ENCODE measurements at regions not wholly inside any gene's neighbourhood (a gene's known extent, or its start where the extent isn't known, plus 50 kb on each side); places are given as distances from the start of the nearest gene placed in this dataset.

DNA sequence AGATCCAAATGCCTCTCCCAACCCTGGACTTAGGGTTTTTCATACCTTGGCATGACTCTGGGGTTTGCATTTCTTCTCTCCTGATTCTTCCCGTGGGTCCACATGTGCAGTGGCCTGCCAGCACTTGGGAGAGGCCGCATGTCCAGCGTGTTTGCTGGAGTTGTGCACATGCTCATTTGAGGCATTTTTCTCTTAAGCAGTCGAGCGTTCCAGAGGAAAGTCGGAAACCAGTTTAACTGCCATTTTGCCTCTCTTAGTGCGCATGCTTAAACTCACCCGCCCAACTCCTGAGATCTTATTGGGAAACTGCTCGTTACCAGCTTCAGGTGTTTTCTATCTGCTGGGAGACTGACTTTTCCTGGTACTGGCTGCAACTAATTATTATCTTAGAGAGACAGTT lies 888.4 kb upstream of the PHF14 start:
- Histone ChIP-seq H3K9ac (ENCODE audit: extremely low read depth, low read length, poor library complexity, severe bottlenecking) (no peak overlapping the region), H3K4me1 (ENCODE audit: control insufficient read depth, insufficient read depth, low read length) (no peaks in the 10 kb centered on the region), H3K27ac (ENCODE audit: low read depth, low read length) (no peak overlapping the region), H3K36me3 (ENCODE audit: control insufficient read depth, insufficient read depth, low read length) (no peaks in the 10 kb centered on the region), H3K9me3 (ENCODE audit: control insufficient read depth, low read length) (no peaks in the 10 kb centered on the region), H3K27me3 (ENCODE audit: control insufficient read depth, insufficient read depth, low read length, poor library complexity, severe bottlenecking) (no peaks in the 10 kb centered on the region), H3K4me3 (ENCODE audit: low read length) (no peak overlapping the region)
- no peaks in the 10 kb centered on the region for H3K27me3 Mint-ChIP-seq (ENCODE audit: insufficient read depth)
- TF ChIP-seq, protein P1, sequence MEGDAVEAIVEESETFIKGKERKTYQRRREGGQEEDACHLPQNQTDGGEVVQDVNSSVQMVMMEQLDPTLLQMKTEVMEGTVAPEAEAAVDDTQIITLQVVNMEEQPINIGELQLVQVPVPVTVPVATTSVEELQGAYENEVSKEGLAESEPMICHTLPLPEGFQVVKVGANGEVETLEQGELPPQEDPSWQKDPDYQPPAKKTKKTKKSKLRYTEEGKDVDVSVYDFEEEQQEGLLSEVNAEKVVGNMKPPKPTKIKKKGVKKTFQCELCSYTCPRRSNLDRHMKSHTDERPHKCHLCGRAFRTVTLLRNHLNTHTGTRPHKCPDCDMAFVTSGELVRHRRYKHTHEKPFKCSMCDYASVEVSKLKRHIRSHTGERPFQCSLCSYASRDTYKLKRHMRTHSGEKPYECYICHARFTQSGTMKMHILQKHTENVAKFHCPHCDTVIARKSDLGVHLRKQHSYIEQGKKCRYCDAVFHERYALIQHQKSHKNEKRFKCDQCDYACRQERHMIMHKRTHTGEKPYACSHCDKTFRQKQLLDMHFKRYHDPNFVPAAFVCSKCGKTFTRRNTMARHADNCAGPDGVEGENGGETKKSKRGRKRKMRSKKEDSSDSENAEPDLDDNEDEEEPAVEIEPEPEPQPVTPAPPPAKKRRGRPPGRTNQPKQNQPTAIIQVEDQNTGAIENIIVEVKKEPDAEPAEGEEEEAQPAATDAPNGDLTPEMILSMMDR (conservative IDR thresholded peaks at IDR 0.05), result no peak
- no peaks in the 10 kb centered on the region for H3K9me3 Mint-ChIP-seq
- H3K4me3 Mint-ChIP-seq, result no peak overlapping the region
- 93 to 94% methylated on average over 7 to 9 of the region's 9 CpGs for WGBS, 2 experiments (ENCODE audit: insufficient coverage in 1 of 2, insufficient read length in 1 of 2)
- peaks cover 13% of the 10 kb centered on the region for H3K4me1 Mint-ChIP-seq
- no peak for DNase-seq
- no peak overlapping the region for H3K27ac Mint-ChIP-seq
- no peaks in the 10 kb centered on the region for H3K36me3 Mint-ChIP-seq (ENCODE audit: low read depth)

DNA sequence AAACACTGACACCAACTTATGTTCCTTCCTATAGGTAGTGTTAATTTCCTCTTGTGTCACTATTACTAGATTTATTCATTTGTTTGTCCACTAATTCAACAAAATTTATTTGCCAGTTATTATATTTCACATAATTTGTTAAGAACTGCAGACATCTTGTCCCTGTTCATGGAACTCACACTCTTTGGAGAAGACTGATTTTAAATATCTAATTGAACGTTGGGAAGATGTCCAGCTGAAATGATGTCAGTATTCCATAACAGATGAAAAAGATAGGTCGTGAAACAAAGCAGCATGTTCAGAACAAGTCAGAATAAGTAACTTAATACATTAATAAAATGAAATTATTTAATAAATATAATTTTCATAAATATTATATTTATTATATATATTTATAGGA lies 873.1 kb upstream of the PHF14 start:
- no peak for DNase-seq
- Mint-ChIP-seq H3K4me1 (no peaks in the 10 kb centered on the region), H3K9me3 (no peaks in the 10 kb centered on the region), H3K27ac (no peak overlapping the region), H3K27me3 (ENCODE audit: insufficient read depth) (no peaks in the 10 kb centered on the region), H3K36me3 (ENCODE audit: low read depth) (no peaks in the 10 kb centered on the region), H3K4me3 (no peak overlapping the region)
- Histone ChIP-seq H3K27me3 (ENCODE audit: control insufficient read depth, insufficient read depth, low read length, poor library complexity, severe bottlenecking) (no peaks in the 10 kb centered on the region), H3K4me3 (ENCODE audit: low read length) (no peak overlapping the region), H3K9me3 (ENCODE audit: control insufficient read depth, low read length) (no peaks in the 10 kb centered on the region), H3K9ac (ENCODE audit: extremely low read depth, low read length, poor library complexity, severe bottlenecking) (no peak overlapping the region), H3K4me1 (ENCODE audit: control insufficient read depth, insufficient read depth, low read length) (no peaks in the 10 kb centered on the region), H3K36me3 (ENCODE audit: control insufficient read depth, insufficient read depth, low read length) (no peaks in the 10 kb centered on the region), H3K27ac (ENCODE audit: low read depth, low read length) (no peak overlapping the region)
- TF ChIP-seq, protein P1 (conservative IDR thresholded peaks at IDR 0.05), result no peak
- WGBS, 2 experiments (ENCODE audit: insufficient coverage in 1 of 2, insufficient read length in 1 of 2), result 80 to 100% methylated on average over 1 to 2 of the region's 2 CpGs

DNA sequence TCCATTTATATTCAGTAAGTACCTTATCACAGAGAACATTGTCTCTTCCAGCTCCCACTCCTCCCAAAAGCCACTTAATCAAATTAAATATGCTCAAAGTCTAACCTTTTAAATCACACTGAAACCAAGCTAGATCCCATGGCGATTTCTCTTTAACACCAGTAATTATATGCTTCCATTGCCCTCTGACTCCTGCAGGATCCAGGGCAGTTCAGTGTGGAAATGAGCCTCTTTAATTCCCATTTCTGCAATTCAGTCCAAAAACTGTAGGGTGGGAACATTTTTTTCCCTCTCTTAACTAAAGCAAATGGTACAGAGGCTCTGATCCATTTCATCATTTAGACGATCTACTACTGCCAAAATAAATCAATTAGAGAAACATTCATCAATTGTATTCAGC lies 872.3 kb upstream of the PHF14 start:
- H3K9me3 Mint-ChIP-seq, result no peaks in the 10 kb centered on the region
- WGBS, 2 experiments (ENCODE audit: insufficient coverage in 1 of 2, insufficient read length in 1 of 2), result 91 to 100% methylated on average over 1 to 2 of the region's 2 CpGs
- H3K27me3 Mint-ChIP-seq (ENCODE audit: insufficient read depth), result no peaks in the 10 kb centered on the region
- no peaks in the 10 kb centered on the region for H3K27me3 ChIP-seq (ENCODE audit: control insufficient read depth, insufficient read depth, low read length, poor library complexity, severe bottlenecking)
- no peak for DNase-seq
- no peaks in the 10 kb centered on the region for H3K4me1 ChIP-seq (ENCODE audit: control insufficient read depth, insufficient read depth, low read length)
- no peaks in the 10 kb centered on the region for H3K9me3 ChIP-seq (ENCODE audit: control insufficient read depth, low read length)
- no peak overlapping the region for H3K9ac ChIP-seq (ENCODE audit: extremely low read depth, low read length, poor library complexity, severe bottlenecking)
- no peaks in the 10 kb centered on the region for H3K36me3 ChIP-seq (ENCODE audit: control insufficient read depth, insufficient read depth, low read length)
- TF ChIP-seq, protein P1 (conservative IDR thresholded peaks at IDR 0.05), result no peak
- no peak overlapping the region for H3K4me3 Mint-ChIP-seq
- H3K4me3 ChIP-seq (ENCODE audit: low read length), result no peak overlapping the region
- no peaks in the 10 kb centered on the region for H3K4me1 Mint-ChIP-seq
- no peaks in the 10 kb centered on the region for H3K36me3 Mint-ChIP-seq (ENCODE audit: low read depth)
- no peak overlapping the region for H3K27ac ChIP-seq (ENCODE audit: low read depth, low read length)
- no peak overlapping the region for H3K27ac Mint-ChIP-seq
